NOMO-1 treated with DMSO at 0.1 percent for 48 hours (cell line): ENCODE measurements at regions not wholly inside any gene's neighbourhood (a gene's known extent, or its start where the extent isn't known, plus 50 kb on each side); places are given as distances from the start of the nearest gene placed in this dataset.

Experiments
- DNase-seq: peaks from one replicate; lab custom pipeline; 2025; ENCODE audit not compliant: unreplicated experiment; lab: John Stamatoyannopoulos, UW

DNA sequence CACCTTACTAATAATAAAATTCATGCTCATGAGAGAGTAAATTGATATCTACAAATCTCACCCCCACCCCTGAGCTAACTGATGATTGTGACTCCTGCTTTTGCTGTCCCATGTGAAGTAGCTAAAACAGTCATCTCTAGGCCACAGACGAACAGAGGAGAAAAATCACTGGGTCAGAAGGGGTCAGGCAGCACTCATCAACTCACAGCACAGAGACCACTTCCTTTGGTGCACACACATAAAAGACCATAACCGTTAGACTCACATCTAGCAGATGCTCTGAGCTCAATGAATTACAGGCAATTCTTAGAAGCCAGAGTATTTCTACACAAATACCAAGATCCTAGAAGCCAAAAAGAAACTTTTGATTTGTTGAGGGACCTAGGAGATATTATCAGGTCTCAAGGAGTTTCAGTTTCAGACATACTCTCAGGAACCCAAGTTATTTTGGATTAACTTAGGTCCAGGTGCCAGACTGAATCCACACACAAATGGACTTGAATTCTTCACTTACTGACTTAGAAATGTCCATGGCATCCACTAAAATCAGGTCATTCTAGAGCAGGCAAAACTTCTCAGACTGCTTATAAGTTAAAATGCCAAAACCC, 65.0 kb upstream of the TES start:
- DNase-seq = no peak

- DNase-seq = no peak
These were observed 62.2 kb upstream of the TES start for GRCh38 chr7:116148108-116148507.

DNA sequence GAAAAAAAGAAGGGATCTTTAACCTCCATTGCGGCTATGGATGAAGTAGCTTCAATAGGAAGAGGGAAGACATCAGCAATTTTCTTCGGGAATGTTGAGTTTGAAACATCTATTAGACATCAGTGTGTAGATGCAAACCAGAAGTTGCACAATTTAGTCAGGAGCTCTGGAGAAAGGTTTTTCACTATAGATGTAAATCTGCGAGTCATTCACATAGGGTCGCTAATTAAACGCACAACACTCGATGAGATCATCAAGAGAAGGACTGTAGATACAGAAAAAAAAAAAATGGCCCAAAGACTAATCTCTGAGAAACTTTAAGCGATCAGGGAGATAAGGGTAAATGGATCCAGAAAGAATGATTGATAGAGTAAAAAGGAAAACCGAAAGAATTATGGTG, 61.7 kb upstream of the TES start:
- DNase-seq = no peak

DNA sequence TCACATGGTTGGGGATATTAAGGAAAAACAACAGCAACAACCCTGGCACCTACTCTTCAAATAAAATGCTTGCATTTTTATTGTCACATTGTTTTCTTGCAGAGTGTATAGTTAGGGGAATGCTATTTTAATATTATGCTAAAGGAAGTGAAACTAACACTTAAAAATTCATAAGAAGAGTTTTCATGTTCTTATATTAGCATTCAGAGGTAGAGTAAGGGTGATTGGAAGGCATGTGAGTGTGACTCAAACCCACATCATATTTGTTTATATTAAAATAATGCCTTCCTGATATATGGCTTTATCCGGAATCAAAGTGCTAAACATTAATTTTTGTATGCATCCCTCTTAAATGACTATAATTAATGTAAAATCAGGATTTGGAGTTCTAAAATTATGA, 59.8 kb upstream of the TES start:
- DNase-seq = peak; percentile 38

GRCh38 chr7:116152276-116152675, 58.1 kb upstream of the TES start:
- DNase-seq = no peak

- no peak for DNase-seq
These were observed 57.3 kb upstream of the TES start for GRCh38 chr7:116153050-116153449.

DNA sequence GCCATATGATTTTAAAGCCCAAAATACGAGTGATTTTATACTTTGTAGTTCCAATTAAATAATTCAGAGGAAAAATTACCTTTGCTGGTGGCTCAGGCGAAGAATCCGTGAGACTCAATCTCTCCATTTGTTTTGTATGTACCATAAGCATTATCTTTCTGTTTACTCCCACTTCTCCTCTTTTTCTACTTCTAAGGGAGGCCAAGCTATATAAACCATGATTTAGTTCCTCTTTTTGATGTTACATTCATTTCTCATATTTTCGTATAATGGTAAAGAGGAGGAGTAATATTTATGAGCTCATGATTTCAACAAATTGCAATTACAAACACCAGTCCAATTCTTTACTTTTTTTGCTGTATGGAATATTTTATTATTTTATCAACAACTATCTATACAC, 50.6 kb upstream of the TES start:
- peak; percentile 61 for DNase-seq
